Neuronal stem cell (in vitro differentiated cells): ENCODE measurements at regions not wholly inside any gene's neighbourhood (a gene's known extent, or its start where the extent isn't known, plus 50 kb on each side); places are given as distances from the start of the nearest gene placed in this dataset.

Source experiments
- DNase-seq: peaks from one replicate; pipeline ENCODE4 v3.0.0-alpha.2; 2013; ENCODE audit warnings: low spot score
- H2AFZ ChIP-seq: one replicate; pipeline ENCODE4 v1.6.1; 2013; ENCODE audit warnings: mild to moderate bottlenecking, low read length, inconsistent platforms
- H2AK5ac ChIP-seq: 2 replicates; pipeline ENCODE4 v1.6.1; 2013; ENCODE audit warnings: low read depth, mild to moderate bottlenecking, inconsistent platforms, low read length, moderate library complexity, mixed read lengths
- H2BK120ac ChIP-seq: 2 replicates; pipeline ENCODE4 v1.6.1; 2013; ENCODE audit warnings: low read depth, mild to moderate bottlenecking, inconsistent platforms, low read length, moderate library complexity, mixed read lengths
- H2BK12ac ChIP-seq: one replicate; pipeline ENCODE4 v1.6.1; 2013; ENCODE audit warnings: low read length, inconsistent platforms
- H2BK15ac ChIP-seq: 2 replicates; pipeline ENCODE4 v1.6.1; 2013; ENCODE audit warnings: mild to moderate bottlenecking, low read length, inconsistent platforms, mixed read lengths
- H2BK5ac ChIP-seq: one replicate; pipeline ENCODE4 v1.6.1; 2013; ENCODE audit warnings: inconsistent platforms, mild to moderate bottlenecking, low read length, moderate library complexity
- H3K14ac ChIP-seq: one replicate; pipeline ENCODE4 v1.6.1; 2013; ENCODE audit warnings: low read length, inconsistent platforms
- H3K18ac ChIP-seq: 2 replicates; pipeline ENCODE4 v1.6.1; 2013; ENCODE audit warnings: low read length, inconsistent platforms
- H3K23ac ChIP-seq: 2 replicates; pipeline ENCODE4 v1.6.1; 2013; ENCODE audit warnings: low read depth, mild to moderate bottlenecking, mixed read lengths, low read length, inconsistent platforms; ENCODE audit not compliant: poor library complexity
- H3K27ac ChIP-seq: replicated peaks from 3 replicates; pipeline ENCODE4 v1.5.1; 2013; ENCODE audit warnings: low read length, inconsistent platforms
- H3K27me3 ChIP-seq, 3 experiments: 2 replicates each; pipeline ENCODE4 v1.6.1; 2013; ENCODE audit warnings: low read length in 3 of 3, mild to moderate bottlenecking in 2 of 3, inconsistent platforms in 1 of 3, low read depth in 1 of 3, mixed read lengths in 1 of 3, moderate library complexity in 1 of 3; ENCODE audit not compliant: control insufficient read depth in 3 of 3, insufficient read depth in 3 of 3
- H3K36me3 ChIP-seq, 2 donors: replicated peaks in 1 of 2; 2 replicates each; pipeline ENCODE4 v1.6.1; 2013; ENCODE audit warnings: low read length in 2 of 2; ENCODE audit not compliant: control insufficient read depth in 2 of 2, insufficient read depth in 2 of 2
- H3K4ac ChIP-seq: 2 replicates; pipeline ENCODE4 v1.6.1; 2013; ENCODE audit warnings: inconsistent platforms, mild to moderate bottlenecking, low read length, moderate library complexity
- H3K4me1 ChIP-seq, 2 donors: 1 replicate in 1 of 2; 2 replicates in 1 of 2; pipeline ENCODE4 v1.6.1; 2013; ENCODE audit warnings: low read length in 2 of 2, low read depth in 1 of 2; ENCODE audit not compliant: control insufficient read depth in 2 of 2, insufficient read depth in 1 of 2
- H3K4me2 ChIP-seq: one replicate; pipeline ENCODE4 v1.6.1; 2013; ENCODE audit warnings: mild to moderate bottlenecking, low read length, inconsistent platforms; ENCODE audit not compliant: insufficient read depth, poor library complexity, severe bottlenecking
- H3K4me3 ChIP-seq, 2 donors: 2 replicates each; pipeline ENCODE4 v1.5.1; 2013; ENCODE audit warnings: low read length in 2 of 2, mild to moderate bottlenecking in 2 of 2, inconsistent platforms in 1 of 2, moderate library complexity in 1 of 2
- H3K79me1 ChIP-seq: one replicate; pipeline ENCODE4 v1.6.1; 2013; ENCODE audit warnings: low read depth, mild to moderate bottlenecking, inconsistent platforms, low read length, moderate library complexity
- H3K9ac ChIP-seq: one replicate; pipeline ENCODE4 v1.6.1; 2013; ENCODE audit warnings: mild to moderate bottlenecking, low read depth, low read length, inconsistent platforms; ENCODE audit not compliant: poor library complexity
- H3K9me3 ChIP-seq, 2 donors: replicated peaks in 1 of 2; 2 replicates each; pipeline versions ENCODE3 to v1.6.1; 2013; ENCODE audit warnings: low read length in 2 of 2, mild to moderate bottlenecking in 2 of 2, inconsistent platforms in 1 of 2, low read depth in 1 of 2, mixed read lengths in 1 of 2, moderate library complexity in 1 of 2; ENCODE audit not compliant: control insufficient read depth in 2 of 2, insufficient read depth in 1 of 2
- H4K8ac ChIP-seq: one replicate; pipeline ENCODE4 v1.6.1; 2013; ENCODE audit warnings: low read depth, mild to moderate bottlenecking, inconsistent platforms, low read length, moderate library complexity
- H4K91ac ChIP-seq: one replicate; pipeline ENCODE4 v1.6.1; 2013; ENCODE audit warnings: low read length, low read depth, mild to moderate bottlenecking, inconsistent platforms; ENCODE audit not compliant: poor library complexity
- WGBS, 2 donors: extraction: QIAGEN DNeasy Blood & Tissue Kit; methylation state at CpG; one replicate each; pipeline ENCODE4 v1.1.7; 2013; ENCODE audit warnings: missing lambda C conversion rate in 2 of 2, mixed read lengths in 1 of 2; ENCODE audit not compliant: insufficient read length in 2 of 2, insufficient replicate concordance in 1 of 2; ENCODE audit errors: extremely low coverage in 2 of 2; 5-methylcytosine and 5-hydroxymethylcytosine counted together

DNA sequence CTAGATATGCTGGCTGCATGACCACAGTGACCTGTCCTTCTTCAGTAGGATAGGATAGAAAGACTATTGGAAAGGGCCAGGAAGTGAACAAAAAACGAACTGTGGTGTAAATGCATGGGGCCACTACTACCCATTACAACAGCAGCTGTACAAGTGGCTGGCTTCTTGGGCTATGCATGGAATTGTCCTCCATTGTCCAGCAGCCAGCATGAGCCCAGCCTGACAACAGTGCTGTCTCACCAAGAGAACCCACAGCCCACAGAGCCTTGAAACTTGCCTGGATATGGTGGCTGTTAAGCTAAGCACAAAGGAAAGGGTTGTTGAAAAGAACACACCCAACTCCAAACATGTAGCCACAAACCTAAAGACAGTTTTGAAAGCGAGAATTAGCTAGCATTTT lies 330.2 kb upstream of the F9 start:
- Histone ChIP-seq H4K8ac (no peak overlapping the region), H3K9ac (no peak overlapping the region), H3K4me3 (no peak overlapping the region), H2BK15ac (no peak overlapping the region), H4K91ac (no peak overlapping the region), H2AFZ (no peak overlapping the region), H3K36me3 (peaks cover 0 to 18% of the 10 kb centered on the region in 2 donors), H3K23ac (no peak overlapping the region), H2BK12ac (no peak overlapping the region), H3K4me2 (no peak overlapping the region), H3K27me3 (no peaks in the 10 kb centered on the region), H2AK5ac (no peak overlapping the region), H3K9me3 (peaks cover 0 to 2% of the 10 kb centered on the region in 2 donors), H3K27ac (no peak overlapping the region), H3K14ac (no peak overlapping the region), H2BK5ac (no peak overlapping the region), H3K4ac (no peak overlapping the region), H3K4me1 (peaks cover 4 to 15% of the 10 kb centered on the region in 2 donors), H2BK120ac (no peak overlapping the region), H3K79me1 (no peaks in the 10 kb centered on the region), H3K18ac (no peak overlapping the region)
- no CpG with 5 or more reads among the region's 2 CpGs for WGBS, 2 donors
- DNase-seq, result no peak

DNA sequence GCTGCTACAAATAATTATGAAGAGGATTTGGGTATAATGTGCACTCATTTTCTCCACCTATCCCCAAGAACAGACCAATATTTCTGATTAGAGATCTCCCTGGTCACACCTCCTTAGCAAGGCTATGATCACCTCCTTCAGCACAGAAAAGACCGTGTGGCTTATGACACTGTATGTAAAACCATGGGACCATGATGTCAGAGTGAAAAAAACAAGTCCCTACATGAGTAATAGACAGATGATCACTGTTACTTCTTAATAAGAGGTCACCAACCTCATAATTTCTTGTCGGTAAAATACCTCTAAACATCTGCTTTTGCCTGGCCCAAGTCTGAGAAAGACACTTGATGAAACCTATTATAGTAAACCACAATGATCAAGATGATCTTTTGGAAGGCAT lies 330.6 kb upstream of the F9 start:
- no peaks in the 10 kb centered on the region for H3K27me3 ChIP-seq
- no CpG with 5 or more reads among the region's 2 CpGs for WGBS, 2 donors

DNA sequence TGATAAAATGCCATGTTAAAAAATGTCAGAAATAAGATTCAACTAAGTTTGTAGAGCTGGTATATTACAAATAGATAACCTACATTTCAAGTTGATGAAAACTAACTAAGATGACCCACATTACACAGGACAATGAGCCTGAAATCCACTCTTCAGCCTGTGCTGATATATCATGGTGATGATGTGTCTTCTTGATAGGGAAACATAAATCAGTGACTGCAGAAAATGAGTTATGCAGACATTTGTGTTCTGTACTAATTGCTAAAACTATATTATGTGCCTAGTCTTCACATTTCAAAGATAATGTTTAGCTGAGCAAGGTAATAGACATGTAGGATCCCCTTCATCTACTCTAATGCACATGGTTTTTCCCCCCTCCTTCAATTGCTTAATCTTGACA lies 331.6 kb upstream of the F9 start:
- H3K27ac ChIP-seq, result no peak overlapping the region
- no peak overlapping the region for H4K91ac ChIP-seq
- H3K27me3 ChIP-seq, result no peaks in the 10 kb centered on the region
- H2AFZ ChIP-seq, result no peak overlapping the region
- peaks cover 0 to 32% of the 10 kb centered on the region in 2 donors for H3K36me3 ChIP-seq
- H2BK5ac ChIP-seq, result no peak overlapping the region
- H3K4me1 ChIP-seq, result peaks cover 4 to 15% of the 10 kb centered on the region in 2 donors
- no peak overlapping the region for H2BK12ac ChIP-seq
- H2AK5ac ChIP-seq, result no peak overlapping the region
- no peak overlapping the region for H3K4me3 ChIP-seq
- peaks cover 0 to 2% of the 10 kb centered on the region in 2 donors for H3K9me3 ChIP-seq
- H2BK15ac ChIP-seq, result no peak overlapping the region
- no peak overlapping the region for H3K4me2 ChIP-seq
- H4K8ac ChIP-seq, result no peak overlapping the region
- no peak overlapping the region for H3K23ac ChIP-seq
- no peak overlapping the region for H3K4ac ChIP-seq
- DNase-seq, result no peak
- H3K14ac ChIP-seq, result no peak overlapping the region
- H3K9ac ChIP-seq, result no peak overlapping the region
- no peak overlapping the region for H2BK120ac ChIP-seq
- H3K18ac ChIP-seq, result no peak overlapping the region
- no peaks in the 10 kb centered on the region for H3K79me1 ChIP-seq

More for the DNA sequence above, 330.6 kb upstream of the F9 start:
- Histone ChIP-seq H2BK15ac (no peak overlapping the region), H3K4me3 (no peak overlapping the region), H2AFZ (no peak overlapping the region), H3K4me2 (no peak overlapping the region), H3K79me1 (no peaks in the 10 kb centered on the region), H3K18ac (no peak overlapping the region), H3K4ac (no peak overlapping the region), H2BK120ac (no peak overlapping the region), H3K9ac (no peak overlapping the region), H4K8ac (no peak overlapping the region), H4K91ac (no peak overlapping the region), H3K36me3 (peaks cover 0 to 23% of the 10 kb centered on the region in 2 donors), H2AK5ac (no peak overlapping the region), H3K23ac (no peak overlapping the region), H3K27ac (no peak overlapping the region), H2BK5ac (no peak overlapping the region), H3K14ac (no peak overlapping the region), H3K4me1 (peaks cover 4 to 15% of the 10 kb centered on the region in 2 donors), H3K9me3 (peaks cover 0 to 2% of the 10 kb centered on the region in 2 donors), H2BK12ac (no peak overlapping the region)
- no peak for DNase-seq

- Histone ChIP-seq H3K27me3 (no peaks in the 10 kb centered on the region), H3K4me1 (peaks cover 4 to 15% of the 10 kb centered on the region in 2 donors), H2AFZ (no peak overlapping the region), H3K27ac (no peak overlapping the region), H2BK120ac (no peak overlapping the region), H4K91ac (no peak overlapping the region), H3K23ac (no peak overlapping the region), H2BK12ac (no peak overlapping the region), H3K36me3 (peaks cover 0 to 42% of the 10 kb centered on the region in 2 donors), H2BK5ac (no peak overlapping the region), H4K8ac (no peak overlapping the region), H3K4me3 (no peak overlapping the region), H2BK15ac (no peak overlapping the region), H3K4me2 (no peak overlapping the region), H2AK5ac (no peak overlapping the region), H3K14ac (no peak overlapping the region), H3K9me3 (peaks cover 0 to 2% of the 10 kb centered on the region in 2 donors), H3K79me1 (no peaks in the 10 kb centered on the region), H3K4ac (no peak overlapping the region), H3K18ac (no peak overlapping the region), H3K9ac (no peak overlapping the region)
- no peak for DNase-seq
- WGBS, 2 donors, result no CpG with 5 or more reads among the region's 3 CpGs
Measured at GRCh38 chrX:139196890-139197289, 333.6 kb upstream of the F9 start.
